ENCODE measurements at regions not wholly inside any gene's neighbourhood (a gene's known extent, or its start where the extent isn't known, plus 50 kb on each side); places are given as distances from the start of the nearest gene placed in this dataset.

DNA sequence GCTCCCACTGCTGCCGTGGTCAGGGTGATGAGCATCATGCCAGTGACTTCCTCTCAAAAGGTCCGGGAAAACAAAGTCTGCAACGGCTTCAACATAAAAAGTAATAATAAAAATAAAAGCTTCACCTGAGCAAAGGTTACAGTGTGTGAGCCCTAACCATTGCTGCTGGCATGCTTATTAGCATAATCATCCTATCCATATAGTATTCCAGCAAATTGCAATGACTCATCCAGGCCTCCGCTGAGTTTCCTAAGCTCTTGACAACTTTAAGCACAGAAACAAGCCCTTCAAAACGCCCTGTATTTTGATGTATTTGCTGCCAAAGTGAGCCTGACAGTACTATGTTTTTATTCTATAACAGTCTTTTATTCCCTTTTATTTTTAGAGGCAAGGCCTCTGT, 100.5 kb downstream of the AASDH start:
- DNase-seq: no peak

GRCh38 chr4:56283375-56283774, 103.9 kb downstream of the AASDH start:
- no peak for DNase-seq

DNA sequence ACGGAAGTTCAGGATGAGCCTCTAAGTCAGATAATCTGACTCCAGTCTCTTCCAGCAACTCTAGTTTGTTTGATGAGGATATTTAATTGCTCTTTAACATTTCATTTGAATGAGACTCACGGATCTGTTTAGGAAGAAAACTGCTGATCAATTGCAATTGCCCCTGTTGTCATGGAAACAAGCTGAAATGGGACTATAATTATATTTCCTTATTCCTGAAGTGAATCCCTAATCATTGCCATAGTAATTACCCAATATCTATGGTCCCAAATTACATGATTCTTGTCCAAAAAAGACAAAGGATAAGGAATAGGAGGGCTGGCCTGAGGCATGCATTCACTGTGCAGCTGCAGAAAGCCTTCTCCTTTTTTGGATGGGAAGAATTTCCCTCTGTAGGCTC, 105.3 kb downstream of the AASDH start:
- no peak for DNase-seq

- DNase-seq: no peak
Measured at GRCh38 chr4:56276547-56276946, 110.7 kb downstream of the AASDH start.

- DNase-seq: no peak
Measured at GRCh38 chr4:56273391-56273790, 113.9 kb downstream of the AASDH start.

GRCh38 chr4:56272927-56273326, 114.4 kb downstream of the AASDH start:
- no peak for DNase-seq

DNA sequence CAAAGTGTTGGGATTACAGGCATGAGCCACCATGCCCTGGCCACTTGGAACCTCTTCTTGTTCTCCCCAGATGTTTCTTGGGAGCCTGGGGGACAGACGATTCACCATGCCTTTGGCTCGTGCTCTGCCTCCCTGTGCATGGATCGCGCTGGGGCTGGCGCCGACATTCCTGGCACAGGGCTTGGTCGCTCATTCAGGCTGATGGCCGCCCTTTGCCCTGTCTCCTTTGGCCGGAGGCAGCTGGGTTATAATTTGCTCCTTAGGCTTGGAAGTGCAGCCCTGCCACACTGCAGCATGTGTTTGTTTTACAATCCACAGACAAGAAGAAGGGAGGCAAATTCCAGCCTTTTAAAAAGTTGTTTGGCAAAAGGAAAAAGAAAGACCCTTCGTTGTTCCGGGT, 115.3 kb downstream of the AASDH start:
- DNase-seq: no peak

DNA sequence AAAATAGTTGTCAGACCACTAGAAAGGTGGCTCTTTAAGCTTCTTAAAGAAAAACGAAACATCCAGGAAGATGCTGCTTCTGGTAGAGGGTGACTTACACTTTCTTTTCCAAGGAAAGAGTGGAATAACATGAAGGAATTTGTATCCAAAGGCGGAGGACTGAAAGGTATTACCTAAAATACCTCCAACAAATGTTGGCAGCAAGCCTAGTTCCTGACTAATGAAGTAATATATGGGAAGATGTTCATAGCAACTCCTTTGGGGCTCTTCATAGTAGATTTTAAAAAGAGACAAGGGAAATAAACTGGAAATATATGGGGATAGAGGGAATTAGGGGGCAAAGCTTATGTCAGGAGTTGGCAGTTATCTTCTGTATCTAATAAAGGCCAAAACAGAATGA, 116.2 kb downstream of the AASDH start:
- DNase-seq: no peak

- DNase-seq: no peak
Measured at GRCh38 chr4:56267558-56267957, 119.7 kb downstream of the AASDH start.

DNA sequence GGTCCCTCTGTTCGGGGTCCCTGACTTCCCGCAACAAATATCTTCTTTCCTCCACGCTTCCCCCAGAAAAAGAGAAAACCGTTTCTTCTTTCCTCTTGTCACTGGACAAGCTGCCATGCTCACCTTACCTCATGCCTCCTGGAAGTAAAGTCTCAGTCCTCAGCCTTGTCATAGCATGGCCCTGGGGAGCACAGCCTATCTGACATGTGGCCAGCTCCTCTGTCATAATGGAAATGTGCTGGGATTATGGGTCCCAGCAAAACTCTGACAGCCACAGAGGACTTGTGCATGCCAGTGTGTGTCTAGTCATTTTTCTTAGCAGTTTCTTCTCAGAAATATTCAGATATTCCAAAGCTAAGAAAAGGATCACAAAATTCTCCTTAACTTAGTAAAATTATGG, 122.4 kb downstream of the AASDH start:
- no peak for DNase-seq

DNA sequence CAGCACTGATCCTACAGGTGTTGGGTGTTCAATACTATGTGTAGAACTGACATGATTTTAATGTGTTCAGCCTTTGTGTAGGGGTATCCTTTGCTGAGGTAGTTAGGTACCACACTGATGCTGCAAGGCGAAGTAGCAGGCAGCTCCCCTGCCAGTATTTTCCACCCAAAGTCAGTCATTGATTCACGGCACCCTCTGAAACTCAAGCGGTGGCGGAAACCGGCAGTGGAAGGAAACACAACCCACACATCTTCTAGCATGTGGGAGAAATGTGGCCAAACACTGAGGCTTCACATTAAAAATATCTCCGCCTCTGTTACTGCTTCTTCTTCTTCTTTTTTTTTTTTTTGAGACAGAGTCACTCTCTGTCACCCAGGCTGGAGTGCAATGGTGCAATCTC, 126.3 kb downstream of the AASDH start:
- DNase-seq: no peak

DNA sequence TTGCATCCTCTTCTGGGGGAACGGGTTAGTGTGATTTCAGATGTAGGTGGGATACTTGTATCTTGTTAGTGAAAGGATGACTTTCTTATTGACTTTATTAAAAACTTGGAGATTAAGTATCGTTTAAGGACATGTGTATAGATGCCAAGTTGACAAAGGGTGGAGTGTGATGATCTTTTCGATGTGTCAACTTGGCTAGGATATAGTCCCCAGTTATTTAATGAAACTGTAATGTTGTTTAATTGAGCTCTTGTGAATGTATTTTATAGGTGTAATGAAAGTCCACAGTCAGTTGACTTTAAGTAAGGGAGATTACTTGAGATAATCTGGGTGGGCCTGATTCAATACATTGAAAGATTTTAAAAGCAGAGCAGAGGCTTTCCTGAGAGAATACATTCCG, 127.0 kb downstream of the AASDH start:
- no peak for DNase-seq

DNA sequence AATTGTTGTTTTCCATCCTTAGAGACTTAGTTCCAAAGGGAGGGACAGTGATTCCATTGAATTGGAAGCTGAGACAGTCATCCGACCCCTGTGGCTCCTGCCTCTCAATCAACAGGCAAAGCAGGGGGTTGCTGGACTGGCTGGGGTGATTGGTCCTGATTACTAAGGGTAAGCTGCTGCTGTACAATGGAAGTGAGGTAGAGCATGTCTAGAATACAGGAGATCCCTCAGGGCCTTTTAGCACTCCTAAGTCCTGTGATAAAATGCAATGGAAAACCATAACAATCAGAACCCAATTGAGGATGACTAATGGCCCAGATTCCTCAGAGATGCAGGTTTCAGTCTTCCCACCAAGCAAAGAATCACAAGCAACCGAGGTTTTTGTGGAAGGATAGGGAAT, 127.6 kb downstream of the AASDH start:
- DNase-seq: no peak

DNA sequence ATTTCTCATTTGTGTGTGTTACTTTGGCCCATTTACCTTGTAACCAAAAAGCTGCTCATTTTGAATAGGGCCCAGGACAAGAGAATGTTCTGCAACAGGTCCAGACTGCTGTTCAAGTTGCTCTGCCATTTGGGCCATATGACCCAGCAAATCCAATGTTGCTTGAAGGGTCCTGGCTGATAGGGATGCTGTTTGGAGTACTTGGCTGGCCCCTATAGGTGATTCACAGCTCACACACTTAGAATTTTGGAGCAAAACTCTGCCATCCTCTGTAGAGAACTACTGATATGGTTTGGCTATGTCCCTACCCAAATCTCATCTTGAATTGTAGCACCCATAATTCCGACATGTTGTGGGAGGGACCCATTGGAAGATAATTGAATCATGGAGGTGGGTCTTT, 131.5 kb downstream of the AASDH start:
- no peak for DNase-seq

GRCh38 chr4:56253666-56254305, 133.5 kb downstream of the AASDH start:
- DNase-seq: no peak

DNA sequence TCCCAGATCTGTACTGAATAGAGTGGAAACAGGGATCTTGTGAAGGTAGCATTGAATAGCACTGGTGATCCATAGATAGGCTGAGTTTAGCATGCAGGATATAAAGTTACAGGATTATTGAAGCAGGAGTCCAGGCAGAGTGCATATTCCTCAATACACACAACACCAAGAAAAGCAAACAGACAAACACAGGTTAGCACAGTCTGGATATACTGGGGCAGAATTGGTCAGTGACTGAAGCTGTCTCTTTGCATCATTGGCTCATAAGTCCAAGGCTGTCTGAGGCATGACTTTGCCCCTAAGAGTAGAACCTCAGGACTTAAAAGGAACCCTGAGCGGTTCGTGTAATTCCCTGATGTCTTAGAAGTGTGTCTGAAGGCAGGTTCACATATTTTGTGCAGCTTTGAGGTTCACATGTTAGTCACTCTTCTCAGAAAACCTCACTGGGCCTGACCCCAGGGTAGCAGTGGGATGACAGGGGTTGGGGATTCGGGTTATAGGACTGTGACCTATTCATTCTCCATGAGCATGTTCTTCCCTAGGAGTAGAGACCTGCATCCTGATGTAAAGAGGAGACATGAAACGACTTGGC, 134.6 kb downstream of the AASDH start:
- no peak for DNase-seq

GRCh38 chr4:56251556-56251955, 135.7 kb downstream of the AASDH start:
- DNase-seq: no peak

DNA sequence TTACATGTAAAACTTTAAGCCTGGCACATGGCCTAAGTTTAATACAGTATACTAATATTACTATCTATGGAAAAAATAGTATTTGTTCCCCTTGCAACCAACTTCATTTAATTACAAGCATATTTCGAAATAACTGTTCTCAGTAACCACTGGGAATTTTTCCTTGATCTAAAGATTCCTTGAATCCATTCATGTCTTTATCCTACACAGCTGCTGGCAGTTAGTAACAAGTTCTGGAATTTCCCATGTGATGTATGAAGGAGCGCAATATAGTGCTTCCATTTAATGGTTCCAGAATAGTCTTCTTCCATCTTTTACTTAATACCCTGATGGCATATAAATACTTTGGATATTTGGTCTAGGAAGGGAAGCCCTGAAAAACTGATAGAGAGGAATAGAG, 136.5 kb downstream of the AASDH start:
- DNase-seq: no peak

DNA sequence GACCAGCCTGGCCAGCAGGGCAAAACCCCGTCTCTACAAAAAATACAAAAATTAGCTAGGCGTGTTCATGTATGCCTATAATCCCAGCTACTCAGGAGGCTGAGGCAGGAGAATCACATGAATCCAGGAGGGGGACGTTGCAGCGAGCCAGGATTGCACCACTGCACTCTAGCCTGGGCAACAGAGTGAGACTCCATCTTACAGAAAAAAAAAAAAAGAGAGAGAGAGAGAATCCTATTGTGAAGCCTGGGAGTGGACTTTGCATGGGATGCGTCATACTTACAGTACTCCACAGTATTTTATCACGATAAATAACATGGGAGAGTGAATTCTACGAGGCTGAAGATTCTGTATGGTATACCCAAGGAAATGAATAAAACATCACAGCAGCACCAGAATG, 139.6 kb downstream of the AASDH start:
- DNase-seq: no peak

- DNase-seq: no peak
Measured at GRCh38 chr4:56246233-56246610, 141.1 kb downstream of the AASDH start.

DNA sequence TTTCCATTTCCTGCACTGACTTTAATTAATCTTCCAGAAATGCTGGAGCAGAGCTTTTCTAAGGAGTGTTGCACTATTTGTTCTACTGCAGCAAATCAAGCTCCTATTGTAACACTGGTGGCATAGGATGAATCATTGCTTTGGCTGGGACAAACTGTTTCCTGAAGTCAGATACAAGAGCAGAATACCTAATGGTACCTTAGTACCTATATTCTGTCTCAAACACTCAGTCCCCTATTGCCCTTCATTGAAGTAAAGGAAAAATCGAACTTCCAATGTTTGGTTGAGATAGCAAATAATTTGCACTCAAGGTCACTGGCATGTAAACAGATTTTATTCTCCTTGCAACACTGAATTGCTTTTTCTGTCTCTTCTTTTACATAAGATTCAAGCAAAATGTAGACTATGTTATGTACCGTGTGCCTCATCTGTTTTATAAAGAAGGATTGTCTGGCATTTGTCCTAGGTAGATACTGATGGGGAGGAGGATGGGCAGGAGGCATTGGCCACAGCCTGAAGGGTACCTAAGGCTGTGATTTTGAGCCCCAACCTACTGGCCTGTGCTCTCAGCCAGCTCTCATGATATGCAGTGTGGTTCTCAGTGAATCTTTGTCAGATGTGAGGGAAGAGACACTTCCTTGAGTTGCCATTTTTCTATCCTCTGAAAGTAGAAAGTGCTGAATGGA, 141.6 kb downstream of the AASDH start:
- DNase-seq: no peak

DNA sequence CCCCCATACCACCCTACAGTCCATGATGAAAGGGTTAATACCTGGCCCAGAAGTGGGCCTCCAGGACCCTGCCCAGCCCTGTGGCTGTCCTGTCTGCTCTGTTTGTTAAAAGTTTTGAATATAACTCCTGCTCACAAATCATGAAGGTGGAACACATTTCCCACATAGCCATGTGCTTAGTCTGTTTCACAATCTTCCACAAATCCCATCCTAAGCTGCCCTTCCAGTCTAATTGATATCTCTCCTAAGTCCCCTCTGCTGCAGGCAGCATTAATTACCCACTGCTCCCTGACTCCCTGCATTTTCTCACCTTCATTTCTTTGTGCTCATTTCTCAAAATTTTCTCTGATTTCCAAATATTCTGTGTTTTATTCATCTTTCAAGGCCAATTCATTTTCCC, 142.6 kb downstream of the AASDH start:
- no peak for DNase-seq

DNA sequence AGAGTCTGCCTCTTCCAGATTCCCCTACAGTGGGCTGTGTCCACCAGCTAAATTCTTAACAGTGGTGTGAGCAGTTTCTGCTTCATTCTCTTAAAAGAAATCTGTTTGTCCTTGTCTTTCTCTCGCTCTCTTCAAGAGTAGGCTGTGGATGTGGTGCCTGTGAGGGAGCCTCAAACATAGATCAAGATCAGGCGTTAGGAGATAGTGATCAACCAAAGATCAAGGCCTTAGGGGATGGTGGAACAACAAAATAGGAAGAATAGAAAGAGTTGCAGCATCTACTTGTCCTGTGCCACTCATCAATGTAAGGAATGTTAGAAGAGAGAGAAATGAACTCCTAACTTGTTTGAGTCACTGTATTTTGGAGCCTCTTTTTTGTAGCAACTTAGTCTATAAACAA, 144.2 kb downstream of the AASDH start:
- DNase-seq: no peak

GRCh38 chr4:56241500-56241899, 145.8 kb downstream of the AASDH start:
- no peak for DNase-seq

Measured in left hindlimb (tissue), 1 donor.